Fibroblast of villous mesenchyme (primary cell): ENCODE measurements at regions not wholly inside any gene's neighbourhood (a gene's known extent, or its start where the extent isn't known, plus 50 kb on each side); places are given as distances from the start of the nearest gene placed in this dataset.

ENCODE experiments used
- DNase-seq: peaks from one replicate; pipeline ENCODE4 v3.0.0-alpha.2; 2010; ENCODE audit warnings: low read depth
- H3K4me3 ChIP-seq: 2 replicates; pipeline ENCODE4 v1.5.1; 2011; ENCODE audit warnings: low read depth, mild to moderate bottlenecking, low read length
- TF ChIP-seq, protein P1 (sequence below): IDR thresholded peaks from 2 replicates; pipeline ENCODE4 v1.5.1; 2012; ENCODE audit warnings: low read depth, mild to moderate bottlenecking, low read length; ENCODE audit not compliant: insufficient read depth

DNA sequence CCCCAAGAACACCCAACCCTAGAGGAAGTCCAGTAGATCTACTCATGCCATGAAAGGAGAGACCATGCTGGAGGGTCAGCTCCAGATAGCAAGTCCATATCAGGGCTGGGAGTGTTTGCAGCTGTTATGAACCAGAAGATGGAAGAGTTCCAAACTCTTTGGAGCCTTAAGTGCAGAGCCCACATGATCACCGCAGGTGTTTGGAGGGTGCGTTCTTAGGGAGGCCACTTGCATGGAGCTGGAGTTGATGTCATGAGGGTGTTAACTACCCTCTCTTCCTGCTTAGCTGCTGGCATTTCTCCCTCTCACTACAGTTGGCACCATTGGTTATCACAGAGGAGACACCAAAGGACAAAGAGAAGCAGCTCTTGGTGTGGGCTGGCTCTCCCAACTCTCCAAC lies 616.9 kb downstream of the AJAP1 start:
- H3K4me3 ChIP-seq = no peak overlapping the region
- DNase-seq = no peak
- TF ChIP-seq, protein P1, sequence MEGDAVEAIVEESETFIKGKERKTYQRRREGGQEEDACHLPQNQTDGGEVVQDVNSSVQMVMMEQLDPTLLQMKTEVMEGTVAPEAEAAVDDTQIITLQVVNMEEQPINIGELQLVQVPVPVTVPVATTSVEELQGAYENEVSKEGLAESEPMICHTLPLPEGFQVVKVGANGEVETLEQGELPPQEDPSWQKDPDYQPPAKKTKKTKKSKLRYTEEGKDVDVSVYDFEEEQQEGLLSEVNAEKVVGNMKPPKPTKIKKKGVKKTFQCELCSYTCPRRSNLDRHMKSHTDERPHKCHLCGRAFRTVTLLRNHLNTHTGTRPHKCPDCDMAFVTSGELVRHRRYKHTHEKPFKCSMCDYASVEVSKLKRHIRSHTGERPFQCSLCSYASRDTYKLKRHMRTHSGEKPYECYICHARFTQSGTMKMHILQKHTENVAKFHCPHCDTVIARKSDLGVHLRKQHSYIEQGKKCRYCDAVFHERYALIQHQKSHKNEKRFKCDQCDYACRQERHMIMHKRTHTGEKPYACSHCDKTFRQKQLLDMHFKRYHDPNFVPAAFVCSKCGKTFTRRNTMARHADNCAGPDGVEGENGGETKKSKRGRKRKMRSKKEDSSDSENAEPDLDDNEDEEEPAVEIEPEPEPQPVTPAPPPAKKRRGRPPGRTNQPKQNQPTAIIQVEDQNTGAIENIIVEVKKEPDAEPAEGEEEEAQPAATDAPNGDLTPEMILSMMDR = no peak

DNA sequence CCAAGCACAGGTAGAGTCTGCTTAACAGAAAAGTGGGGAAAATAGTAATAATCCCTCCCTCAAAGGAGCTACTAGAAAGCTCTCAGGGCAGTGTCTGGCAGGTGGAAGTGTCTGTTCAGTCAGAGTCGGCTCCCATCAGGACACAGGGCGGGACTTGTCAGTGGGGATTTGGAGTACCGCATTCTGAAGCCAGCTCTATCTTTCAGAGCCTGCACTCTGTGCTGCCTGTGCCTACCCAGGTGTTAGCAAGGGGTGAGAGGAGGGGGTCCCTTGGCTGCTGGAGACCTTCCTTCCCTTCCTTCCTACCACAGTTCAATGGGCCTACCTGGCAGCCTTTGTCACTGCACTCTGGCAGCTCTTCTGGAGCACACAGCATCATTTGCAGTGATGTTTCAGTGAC lies 615.5 kb downstream of the AJAP1 start:
- H3K4me3 ChIP-seq = no peak overlapping the region
- TF ChIP-seq, protein P1 = no peak
- no peak for DNase-seq

DNA sequence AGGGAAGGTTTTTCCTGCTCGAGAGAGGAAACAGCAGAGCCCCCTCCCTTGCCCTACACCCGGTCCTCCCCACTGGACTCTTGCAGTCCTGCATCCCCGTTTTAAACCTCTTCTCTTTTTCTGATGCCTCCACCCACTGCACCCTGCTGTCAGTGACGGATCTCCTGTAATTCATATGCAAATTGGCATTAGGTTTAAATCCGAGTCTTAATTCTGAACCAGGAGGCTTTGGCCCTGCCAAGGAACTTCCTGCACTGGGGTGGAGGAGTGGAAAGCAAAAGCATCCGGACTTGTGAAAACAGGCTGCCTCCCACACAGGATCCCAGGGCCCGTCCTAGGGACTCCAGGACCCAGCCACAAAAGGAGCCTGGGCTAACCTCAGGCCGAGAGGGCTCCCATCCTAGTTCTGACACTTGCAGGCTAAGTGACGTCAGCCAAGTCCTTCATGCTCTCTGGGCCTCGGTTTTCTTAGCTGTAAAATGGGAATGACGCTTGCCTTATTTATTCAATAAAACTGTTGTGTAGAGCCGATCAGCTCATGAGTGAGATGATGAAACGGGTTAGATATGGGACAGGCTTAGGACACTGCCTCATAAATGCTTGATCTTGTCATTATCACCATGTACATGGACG lies 613.3 kb downstream of the AJAP1 start:
- DNase-seq = no peak
- TF ChIP-seq, protein P1 = no peak
- H3K4me3 ChIP-seq = no peak overlapping the region

DNA sequence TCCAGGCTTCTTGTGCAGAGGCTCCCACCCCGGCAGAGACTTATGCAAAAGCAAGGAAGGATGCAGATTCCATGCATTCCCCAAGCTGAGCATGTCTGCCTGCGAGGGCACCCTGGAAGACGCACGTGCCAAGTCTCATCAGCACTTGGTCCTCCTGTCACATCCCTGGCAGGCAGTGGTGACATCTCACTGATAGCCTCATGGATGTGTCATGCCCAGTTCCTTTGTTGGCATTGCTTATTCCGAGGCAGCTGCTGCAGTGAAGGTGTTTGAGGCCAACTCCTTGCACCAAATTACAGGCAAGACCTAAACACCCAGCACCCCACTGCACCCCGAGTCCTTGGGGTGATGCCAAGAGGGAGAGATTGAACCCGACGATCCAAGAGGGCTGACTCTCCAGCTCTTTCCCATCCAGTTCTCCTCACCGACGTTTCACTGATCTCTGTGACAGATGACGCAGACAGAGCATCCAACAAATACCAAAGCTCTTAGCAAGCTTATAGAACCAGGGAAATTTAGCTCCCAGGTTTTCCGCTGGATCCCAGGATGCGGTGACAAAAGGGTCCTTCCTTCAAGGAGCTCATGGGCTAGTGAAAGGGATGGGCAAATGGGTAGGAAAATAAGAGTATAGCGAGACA lies 611.1 kb downstream of the AJAP1 start:
- TF ChIP-seq, protein P1 = no peak
- H3K4me3 ChIP-seq = no peak overlapping the region
- DNase-seq = no peak

DNA sequence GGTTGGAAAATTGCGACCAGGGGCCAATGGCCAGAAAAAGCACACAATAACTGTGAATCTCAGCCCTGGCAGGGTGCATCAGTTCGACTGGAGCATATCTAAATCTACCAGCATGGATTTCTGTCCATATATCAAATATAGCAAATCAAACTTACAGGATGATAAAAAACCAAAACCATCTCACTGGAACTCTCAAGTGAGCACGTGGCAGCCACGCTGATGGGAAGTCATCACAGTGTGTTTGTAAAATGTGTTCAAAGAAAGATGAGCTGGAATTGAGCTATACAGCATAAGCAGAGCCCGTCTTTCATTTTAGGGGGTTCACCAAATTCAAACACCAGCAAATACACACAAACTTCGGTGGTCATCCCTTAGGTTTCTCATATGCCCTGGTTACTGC lies 610.1 kb downstream of the AJAP1 start:
- TF ChIP-seq, protein P1 = no peak
- no peak overlapping the region for H3K4me3 ChIP-seq
- no peak for DNase-seq

DNA sequence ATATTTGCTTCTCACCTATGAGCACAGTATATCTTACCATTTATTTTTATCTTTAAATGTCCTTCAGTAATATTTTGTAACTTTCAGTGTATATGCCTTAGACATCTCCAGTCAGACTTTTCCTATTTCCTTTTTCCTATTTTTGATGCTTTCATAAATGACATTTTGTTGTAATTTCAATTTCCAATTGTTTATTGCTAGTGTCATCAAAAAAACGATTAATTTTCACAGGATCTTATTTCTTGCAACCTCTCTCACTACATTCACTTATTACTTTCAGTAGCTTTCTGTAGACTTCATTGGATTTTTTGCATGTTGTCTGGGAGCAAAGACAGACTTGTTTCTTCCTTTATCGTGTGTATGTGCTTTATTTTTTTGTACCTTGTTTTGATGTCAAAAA lies 602.4 kb downstream of the AJAP1 start:
- TF ChIP-seq, protein P1 = no peak
- no peak for DNase-seq
- H3K4me3 ChIP-seq = no peak overlapping the region

DNA sequence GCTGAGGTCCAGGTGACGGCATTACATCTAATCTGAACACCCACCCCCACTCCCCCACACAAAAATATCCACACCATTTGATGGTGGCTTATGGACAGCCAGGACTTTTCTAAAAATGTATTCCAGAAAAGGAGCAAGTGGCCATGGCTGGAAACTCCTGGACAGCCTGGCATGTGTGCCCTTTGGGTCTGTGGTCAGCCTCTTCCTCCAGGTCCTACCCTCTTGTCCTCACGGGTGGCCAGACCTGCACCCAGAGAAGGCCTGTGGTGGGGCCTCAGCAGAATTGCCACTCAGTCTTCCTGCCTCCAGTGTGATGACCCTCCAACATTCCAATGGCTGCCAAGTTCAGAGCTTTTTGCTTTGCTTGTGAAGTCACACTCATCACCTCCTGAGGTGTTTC lies 600.6 kb downstream of the AJAP1 start:
- no peak for DNase-seq
- TF ChIP-seq, protein P1 = no peak
- H3K4me3 ChIP-seq = no peak overlapping the region
